B cell (primary cell): ENCODE measurements at regions not wholly inside any gene's neighbourhood (a gene's known extent, or its start where the extent isn't known, plus 50 kb on each side); places are given as distances from the start of the nearest gene placed in this dataset.
"Not testable (repeated sequence)": the region's sequence is repeated elsewhere in the genome, so short reads cannot be mapped to it uniquely, and the experiment has no call there.

Experiments used
- ATAC-seq: fragments of 200-7000 bp; cut with Tn5 transposase; one replicate; pipeline ENCODE4 v1.10.0; 2021; ENCODE audit warnings: low read depth, mild to moderate bottlenecking, moderate number of reproducible peaks, moderate library complexity
- CTCF ChIA-PET: fragments of 350-600 bp; sonication (Branson Sonifier 250); formaldehyde crosslinking; loops from one replicate; lab custom pipeline; 2021; ENCODE audit warnings: antibody characterized with exemption, inconsistent platforms; lab: Charles Lee
- POLR2A ChIA-PET: fragments of 350-600 bp; sonication (Branson Sonifier 250); formaldehyde crosslinking; loops from one replicate; lab custom pipeline; 2021; ENCODE audit warnings: antibody characterized with exemption; lab: Charles Lee
- DNase-seq: peaks from one replicate; pipeline ENCODE4 v3.0.0; 2013
- H2AFZ ChIP-seq: 2 replicates; pipeline ENCODE4 v1.6.1; 2012; ENCODE audit warnings: mild to moderate bottlenecking, low read depth, low read length; ENCODE audit not compliant: insufficient read depth, poor library complexity, severe bottlenecking
- H3K27ac ChIP-seq, 2 donors: 1 replicate in 1 of 2; 2 replicates in 1 of 2; pipeline ENCODE4 v1.5.1; 2012 to 2013; ENCODE audit warnings: low read length in 2 of 2, mild to moderate bottlenecking in 2 of 2, moderate library complexity in 1 of 2
- H3K27me3 ChIP-seq, 4 experiments: fragments of 200-600 bp in 1 of 4; sonication (generic) in 1 of 4; replicated peaks in 1 of 4; 1 replicate in 2 of 4; 2 replicates in 2 of 4; pipeline versions ENCODE4 v1.6.1 to v1.7.0; 2013 to 2016; ENCODE audit warnings: low read length in 3 of 4, mild to moderate bottlenecking in 2 of 4, mixed read lengths in 1 of 4, moderate library complexity in 1 of 4; ENCODE audit not compliant: insufficient read depth in 4 of 4, control insufficient read depth in 3 of 4; ENCODE audit errors: control extremely low read depth in 1 of 4
- H3K36me3 ChIP-seq, 2 experiments: replicated peaks in 1 of 2; 1 replicate in 1 of 2; 2 replicates in 1 of 2; pipeline versions ENCODE4 v1.6.1 to v1.7.1; 2013; ENCODE audit warnings: low read length in 1 of 2; ENCODE audit not compliant: insufficient read depth in 2 of 2, control insufficient read depth in 1 of 2; ENCODE audit errors: control extremely low read depth in 1 of 2, extremely low read depth in 1 of 2
- H3K4me1 ChIP-seq, 2 donors: fragments of 200-600 bp in 1 of 2; sonication (generic) in 1 of 2; 1 replicate in 1 of 2; 2 replicates in 1 of 2; pipeline versions ENCODE4 v1.5.1 to v1.6.1; 2013 to 2017; ENCODE audit warnings: low read length in 2 of 2; ENCODE audit not compliant: control insufficient read depth in 2 of 2, insufficient read depth in 2 of 2
- H3K4me2 ChIP-seq: replicated peaks from 2 replicates; pipeline ENCODE3; 2012; ENCODE audit warnings: mild to moderate bottlenecking, low read depth, low read length; ENCODE audit not compliant: poor library complexity, severe bottlenecking
- H3K4me3 ChIP-seq, 5 experiments: fragments of 200-600 bp in 1 of 5; sonication (generic) in 1 of 5; 1 replicate in 3 of 5; 2 replicates in 2 of 5; pipeline versions ENCODE4 v1.5.1 to v1.7.0; 2011 to 2016; ENCODE audit warnings: low read length in 4 of 5, mild to moderate bottlenecking in 4 of 5, low read depth in 2 of 5, control low read depth in 1 of 5, moderate library complexity in 1 of 5; ENCODE audit not compliant: insufficient read depth in 1 of 5; ENCODE audit errors: control extremely low read depth in 1 of 5, extremely low read depth in 1 of 5
- H3K79me2 ChIP-seq: fragments of 200-600 bp; sonication (generic); one replicate; pipeline ENCODE4 v1.6.0; 2016; ENCODE audit warnings: low read length; ENCODE audit not compliant: control insufficient read depth, insufficient read depth
- H3K9ac ChIP-seq: fragments of 200-600 bp; sonication (generic); 2 replicates; pipeline ENCODE4 v1.6.1; 2017; ENCODE audit warnings: mild to moderate bottlenecking, low read length, moderate library complexity
- H3K9me3 ChIP-seq, 3 donors: one replicate each; pipeline versions ENCODE4 v1.6.1 to v1.7.1; 2013; ENCODE audit warnings: low read length in 2 of 3; ENCODE audit not compliant: control insufficient read depth in 2 of 3, insufficient read depth in 1 of 3; ENCODE audit errors: control extremely low read depth in 1 of 3
- H4K20me1 ChIP-seq: 2 replicates; pipeline ENCODE4 v1.6.0; 2012; ENCODE audit warnings: mild to moderate bottlenecking, low read length; ENCODE audit not compliant: insufficient read depth, control insufficient read depth, poor library complexity, severe bottlenecking
- H3K27ac Mint-ChIP-seq: one replicate; pipeline ENCODE4 v1.8.0; 2021; ENCODE audit warnings: mixed read lengths
- H3K27me3 Mint-ChIP-seq: one replicate; pipeline ENCODE4 v1.8.0; 2021; ENCODE audit warnings: mixed read lengths
- H3K4me1 Mint-ChIP-seq: one replicate; pipeline ENCODE4 v1.8.0; 2021; ENCODE audit warnings: mixed read lengths
- H3K4me3 Mint-ChIP-seq: one replicate; pipeline ENCODE4 v1.8.0; 2021; ENCODE audit warnings: mixed read lengths
- H3K9me3 Mint-ChIP-seq: one replicate; pipeline ENCODE4 v1.8.0; 2022; ENCODE audit warnings: mixed read lengths; ENCODE audit not compliant: insufficient read depth
- CTCF ChIP-seq: fragments of 200-600 bp; IDR thresholded peaks from one replicate; pipeline ENCODE4 v1.8.0; 2022; ENCODE audit warnings: antibody characterized with exemption, mild to moderate bottlenecking
- EZH2 ChIP-seq: IDR thresholded peaks from 2 replicates; pipeline ENCODE4 v1.6.1; 2012; ENCODE audit warnings: borderline replicate concordance, low read depth, mild to moderate bottlenecking, moderate library complexity, low read length; ENCODE audit not compliant: insufficient read depth, poor library complexity, severe bottlenecking
- WGBS: methylation state at CpG from one replicate; pipeline ENCODE4 v1.1.5; 2013; ENCODE audit warnings: missing lambda C conversion rate; ENCODE audit not compliant: insufficient coverage; 5-methylcytosine and 5-hydroxymethylcytosine counted together
- intact Hi-C: fragments of 100-400 bp; cut with micrococcal nuclease; formaldehyde crosslinking; loops from one replicate; pipeline ENCODE4 v1.10.0; 2022

GRCh38 chr5:82717738-82718137, 359.5 kb downstream of the TMEM167A start:
- Mint-ChIP-seq H3K27ac (no peak overlapping the region), H3K4me1 (no peaks in the 10 kb centered on the region), H3K27me3 (no peaks in the 10 kb centered on the region), H3K9me3 (no peaks in the 10 kb centered on the region), H3K4me3 (no peak overlapping the region)
- no peak overlapping the region for H3K4me3 ChIP-seq
- H3K4me1 ChIP-seq: no peaks in the 10 kb centered on the region
- H2AFZ ChIP-seq: no peak overlapping the region
- ATAC-seq (no peak), DNase-seq (no peak)
- H3K27ac ChIP-seq: no peak overlapping the region
- H3K36me3 ChIP-seq: no peaks in the 10 kb centered on the region
- H3K9ac ChIP-seq: no peak overlapping the region
- H3K27me3 ChIP-seq: no peaks in the 10 kb centered on the region
- H3K9me3 ChIP-seq: no peaks in the 10 kb centered on the region
- no CpG with 5 or more reads among the region's 2 CpGs for WGBS
- H3K79me2 ChIP-seq: no peaks in the 10 kb centered on the region
- no peaks in the 10 kb centered on the region for H4K20me1 ChIP-seq
- CTCF ChIA-PET: no interaction called here
- no peak overlapping the region for H3K4me2 ChIP-seq
- no peak for TF ChIP-seq CTCF
- TF ChIP-seq EZH2: no peak
- intact Hi-C loops: no loop called here
- POLR2A ChIA-PET: no interaction called here

- ATAC-seq, H3K4me2 ChIP-seq, H3K27me3 Mint-ChIP-seq, H3K4me3 ChIP-seq, H3K27me3 ChIP-seq, H3K27ac ChIP-seq, CTCF ChIA-PET, H3K4me3 Mint-ChIP-seq, DNase-seq, H3K4me1 Mint-ChIP-seq, POLR2A ChIA-PET, intact Hi-C loops, H3K79me2 ChIP-seq, H3K9me3 ChIP-seq, H3K36me3 ChIP-seq, H3K9ac ChIP-seq, H3K4me1 ChIP-seq, H3K27ac Mint-ChIP-seq, H3K9me3 Mint-ChIP-seq, H4K20me1 ChIP-seq, H2AFZ ChIP-seq: not testable (repeated sequence)
- WGBS: 97% methylated on average over 21 of the region's 21 CpGs
These were observed 362.5 kb downstream of the TMEM167A start for GRCh38 chr5:82714732-82715131.
